NCI-H226 (cell line): ENCODE measurements at regions not wholly inside any gene's neighbourhood (a gene's known extent, or its start where the extent isn't known, plus 50 kb on each side); places are given as distances from the start of the nearest gene placed in this dataset.
"Not testable (repeated sequence)": the region's sequence is repeated elsewhere in the genome, so short reads cannot be mapped to it uniquely, and the experiment has no call there.

Experiments
- DNase-seq: peaks from one replicate; pipeline ENCODE4 v3.0.0-alpha.2; 2015

DNA sequence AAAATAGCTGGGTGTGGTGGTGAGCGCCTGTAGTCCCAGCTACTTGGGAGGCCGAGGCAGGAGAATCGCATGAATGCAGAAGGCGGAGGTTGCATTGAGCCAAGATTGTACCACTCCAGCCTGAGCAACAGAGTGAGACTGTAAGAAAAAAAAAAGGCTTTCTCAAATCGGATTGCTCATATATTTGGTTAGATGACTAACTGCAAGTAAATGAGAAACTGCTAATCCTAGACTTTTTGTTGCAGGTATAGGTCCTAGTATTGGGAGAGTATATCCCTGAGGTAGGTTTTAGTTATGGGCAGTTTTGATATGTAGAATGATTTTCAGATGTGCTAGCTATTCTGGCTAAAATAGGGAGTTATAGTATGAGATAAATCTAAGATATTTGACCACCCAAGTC is 944.8 kb downstream of the DNAH5 start:
- DNase-seq, result no peak

- DNase-seq, result no peak
Measured at GRCh38 chr5:12985142-12985541, 959.3 kb downstream of the DNAH5 start.

- DNase-seq, result no peak
Measured at GRCh38 chr5:12974856-12975255, 969.6 kb downstream of the DNAH5 start.

GRCh38 chr5:12965804-12966203 is 978.7 kb downstream of the DNAH5 start:
- no peak for DNase-seq

GRCh38 chr5:12959713-12960112 is 984.8 kb downstream of the DNAH5 start:
- DNase-seq, result no peak

DNA sequence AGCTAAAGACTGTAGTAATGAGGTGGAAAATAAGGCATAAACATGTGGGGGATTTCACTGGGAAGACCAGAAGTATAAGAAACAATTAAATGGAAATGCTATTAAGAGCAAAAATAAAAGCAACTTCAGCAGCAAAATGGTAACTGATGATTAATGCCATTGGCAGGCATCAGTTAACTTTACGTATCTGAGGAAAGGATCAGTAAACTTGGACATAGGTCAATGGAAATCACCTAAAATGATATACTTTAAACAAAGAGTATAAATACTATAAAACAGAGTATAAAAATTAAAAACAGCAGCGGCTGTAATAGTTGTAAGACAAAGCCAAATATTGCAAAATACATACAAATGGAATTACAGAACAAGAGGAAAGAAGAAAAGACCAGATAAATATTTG is 992.1 kb downstream of the DNAH5 start:
- DNase-seq, result no peak

GRCh38 chr5:12951846-12952245 is 992.6 kb downstream of the DNAH5 start:
- no peak for DNase-seq

GRCh38 chr5:12947379-12947778 is 997.1 kb downstream of the DNAH5 start:
- DNase-seq, result no peak

- DNase-seq, result not testable (repeated sequence)
Measured at GRCh38 chr5:12945477-12945876, 999.0 kb downstream of the DNAH5 start.

DNA sequence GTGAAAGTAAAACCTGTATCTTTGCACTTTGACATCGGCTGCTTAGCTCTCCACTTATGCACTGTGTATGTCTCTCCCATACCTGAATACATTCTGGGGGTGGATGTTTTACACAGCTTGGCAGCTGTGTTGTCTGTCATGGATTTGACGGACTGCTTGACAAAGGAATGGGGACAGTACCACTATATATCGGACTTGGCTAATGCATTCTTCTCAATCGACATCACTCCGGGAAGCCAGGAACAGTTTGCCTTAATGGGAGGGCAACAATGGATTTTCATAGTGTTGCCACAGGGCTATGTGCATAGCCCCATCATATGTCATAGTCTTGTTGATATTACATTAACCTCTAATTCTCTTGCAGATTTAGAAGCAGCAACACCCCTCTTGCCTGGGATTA is 1008.3 kb downstream of the DNAH5 start:
- DNase-seq, result no peak

DNA sequence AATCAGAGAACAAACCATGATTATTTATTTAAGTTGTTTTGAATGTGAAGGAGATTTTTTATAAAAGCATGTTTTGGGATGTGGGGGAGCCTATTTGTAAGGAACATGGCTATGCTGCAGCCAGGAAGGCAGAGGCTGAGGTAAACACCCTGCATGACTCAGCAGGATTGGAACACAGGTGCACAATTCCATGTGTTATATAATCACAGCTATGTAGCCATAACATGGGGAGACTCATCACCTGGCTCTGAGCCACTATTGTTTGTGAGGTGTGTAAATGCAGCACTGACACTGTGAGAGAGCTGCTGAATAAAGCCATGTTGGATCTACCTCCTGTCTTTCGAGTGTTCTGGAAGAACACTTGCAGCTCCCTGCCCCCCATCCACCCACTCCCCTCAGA is 1009.8 kb downstream of the DNAH5 start:
- peak; percentile 31 for DNase-seq

GRCh38 chr5:12920527-12920926 is 1016.3 kb upstream of the CTNND2 start:
- DNase-seq, result no peak

- DNase-seq, result peak; percentile 72
Measured at GRCh38 chr5:12911156-12911555, 1006.9 kb upstream of the CTNND2 start.

DNA sequence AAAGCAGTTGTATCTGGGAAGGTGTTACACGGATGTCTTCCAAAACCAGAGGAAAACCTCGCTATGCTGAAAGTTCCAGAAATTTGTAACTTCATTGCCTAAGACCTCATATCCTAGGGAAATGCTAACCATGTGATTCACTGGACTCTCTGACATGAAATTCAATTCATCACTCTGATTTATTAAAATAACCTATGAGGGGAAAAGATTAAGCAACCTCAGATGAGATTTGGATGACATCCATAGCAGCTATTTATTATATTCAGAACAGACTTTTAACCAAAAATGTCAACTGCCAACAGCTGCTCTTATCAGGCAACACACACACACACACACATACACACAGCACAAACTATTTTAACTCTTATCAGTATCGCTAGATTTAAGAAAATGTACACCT is 1006.4 kb upstream of the CTNND2 start:
- peak; percentile 90 for DNase-seq

GRCh38 chr5:12902611-12903010 is 998.4 kb upstream of the CTNND2 start:
- no peak for DNase-seq

DNA sequence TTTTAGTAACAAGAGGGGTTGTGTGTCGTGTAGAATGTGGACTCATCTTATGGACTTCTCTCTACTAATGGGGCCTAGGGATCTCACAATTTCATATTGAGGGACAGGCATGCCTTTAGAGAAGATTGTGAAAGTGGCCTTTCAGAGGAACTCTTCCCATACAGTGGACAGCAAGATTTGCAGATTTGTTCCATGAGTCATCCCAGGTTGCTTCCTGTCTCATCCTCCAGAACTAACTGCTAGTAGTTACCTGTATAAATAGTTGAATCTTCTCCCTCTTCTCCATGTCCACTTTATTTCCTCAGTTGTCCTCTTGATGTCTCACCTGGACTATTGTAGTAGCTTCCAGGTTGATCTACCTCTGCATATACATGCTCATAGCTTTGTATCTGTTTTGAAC is 997.5 kb upstream of the CTNND2 start:
- no peak for DNase-seq

- no peak for DNase-seq
Measured at GRCh38 chr5:12896086-12896485, 991.8 kb upstream of the CTNND2 start.

- no peak for DNase-seq
Measured at GRCh38 chr5:12885018-12885417, 980.8 kb upstream of the CTNND2 start.

DNA sequence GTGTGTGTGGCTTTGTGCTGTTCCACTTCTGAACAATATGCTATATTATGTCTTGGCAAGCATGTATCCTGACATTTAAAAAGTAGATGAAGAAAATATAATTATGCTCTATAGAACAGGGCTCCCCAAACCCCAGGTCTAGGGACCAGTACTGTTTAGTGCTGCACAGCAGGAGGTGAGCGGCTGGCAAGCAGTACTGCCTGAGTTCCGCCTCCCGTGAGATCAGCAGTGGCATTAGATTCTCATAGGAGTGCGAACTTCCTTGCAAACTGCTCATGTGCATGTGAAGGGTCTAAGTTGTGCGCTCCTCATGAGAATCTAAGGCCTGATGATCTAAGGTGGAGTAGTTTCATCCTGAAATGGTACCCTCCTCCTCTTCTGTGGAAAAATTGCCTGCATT is 979.1 kb upstream of the CTNND2 start:
- DNase-seq, result no peak

DNA sequence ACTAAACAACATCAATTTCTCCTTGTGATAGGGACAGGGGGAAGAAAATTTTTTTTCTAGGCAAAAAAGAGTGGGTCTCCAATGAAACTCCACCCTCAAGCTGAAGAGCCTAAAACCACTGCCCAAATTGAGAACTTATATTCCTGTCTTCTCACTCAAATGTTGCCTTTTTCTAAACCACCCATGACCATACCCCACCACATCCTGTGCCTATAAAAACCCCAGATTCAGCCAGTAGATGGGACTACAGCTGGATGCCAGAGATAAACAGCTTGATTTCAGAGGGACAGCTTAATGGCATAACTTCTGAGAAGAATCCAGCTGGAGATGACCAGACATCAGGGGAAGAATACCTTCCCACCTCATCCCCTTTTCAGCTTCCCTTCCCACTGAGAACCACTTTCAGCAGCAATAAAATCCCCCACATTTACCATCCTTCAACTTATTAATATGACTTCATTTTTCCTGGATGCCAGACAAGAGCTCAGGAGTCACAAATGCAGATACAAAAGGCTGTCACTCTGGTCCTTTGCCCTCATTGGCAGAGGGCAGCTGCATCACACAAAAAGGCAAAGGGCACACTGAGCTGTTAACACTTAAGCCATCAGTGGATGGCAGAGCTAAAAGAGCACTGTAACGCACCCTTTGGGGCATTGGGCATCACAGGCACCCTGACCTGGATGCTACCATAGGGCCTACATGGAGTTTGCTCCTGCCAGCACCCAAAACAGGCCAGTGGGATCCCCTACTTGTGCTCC is 972.5 kb upstream of the CTNND2 start:
- DNase-seq, result no peak

DNA sequence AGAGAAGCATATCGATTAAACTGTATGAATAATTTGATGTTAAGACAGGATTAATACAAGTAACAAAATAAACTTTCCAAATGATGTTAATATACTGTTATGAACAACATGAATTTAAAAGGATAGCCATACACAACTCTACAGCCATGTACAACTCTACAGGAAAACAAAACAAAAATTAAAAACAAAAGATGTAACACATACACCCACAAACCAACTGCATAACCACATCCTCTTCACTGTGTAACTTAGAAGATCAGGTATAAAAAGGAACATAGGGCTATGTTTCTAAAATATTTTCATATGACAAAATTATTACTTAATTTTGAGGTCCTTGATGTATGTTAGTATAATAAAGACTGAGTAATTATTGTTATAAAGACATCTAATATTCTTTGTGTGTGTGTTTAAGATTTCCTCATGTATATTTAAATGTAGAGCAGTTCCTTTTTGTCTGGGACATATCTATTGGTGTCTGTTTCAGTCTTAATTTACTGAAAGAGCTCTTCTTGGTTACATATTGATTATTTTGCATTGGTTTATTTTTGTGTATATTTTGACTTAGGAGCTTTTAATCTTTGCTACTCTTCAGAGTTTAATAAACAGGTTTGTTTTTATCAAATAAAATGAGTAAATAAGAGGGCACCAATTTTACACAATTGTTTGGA is 966.8 kb upstream of the CTNND2 start:
- DNase-seq, result no peak

DNA sequence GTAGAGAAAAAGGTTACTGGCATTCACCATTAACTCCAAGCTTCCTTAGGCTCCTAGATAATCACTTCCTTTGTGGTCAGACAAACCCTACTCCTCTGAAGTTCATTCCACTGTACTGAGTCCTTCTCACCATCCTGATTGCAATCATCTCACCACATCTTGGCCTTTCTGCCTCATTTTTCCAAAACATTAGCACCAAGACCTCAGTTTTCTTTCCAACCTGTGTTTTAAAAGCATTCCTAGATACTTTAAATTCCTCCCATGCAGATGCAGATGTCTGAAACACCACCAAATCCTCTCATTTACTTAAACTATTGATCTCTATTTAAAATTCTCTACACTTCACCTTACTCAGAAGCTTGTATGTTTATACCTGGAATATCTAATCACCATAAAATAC is 961.3 kb upstream of the CTNND2 start:
- DNase-seq, result peak; percentile 72

- no peak for DNase-seq
Measured at GRCh38 chr5:12861886-12862654, 957.8 kb upstream of the CTNND2 start.

DNA sequence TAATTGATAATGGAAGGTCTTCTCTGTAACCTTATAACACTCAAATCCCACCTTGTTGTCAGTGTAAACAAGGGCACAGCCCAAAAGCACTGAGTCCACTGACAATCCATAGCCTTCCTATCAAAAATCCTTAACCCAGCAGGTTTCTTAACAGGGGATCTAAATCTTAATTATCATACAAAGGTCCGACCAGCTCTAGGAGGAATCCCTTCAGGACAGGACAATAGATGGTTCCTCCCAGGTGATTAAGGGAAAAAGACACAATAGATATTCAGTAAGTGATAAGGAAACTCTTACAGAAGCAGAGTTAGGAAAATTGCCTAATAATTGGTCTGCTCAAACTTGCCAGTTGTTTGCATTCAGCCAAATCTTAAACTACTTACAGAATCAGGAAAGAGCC is 951.9 kb upstream of the CTNND2 start:
- DNase-seq, result not testable (repeated sequence)
